GM12878 (cell line): ENCODE measurements at regions not wholly inside any gene's neighbourhood (a gene's known extent, or its start where the extent isn't known, plus 50 kb on each side); places are given as distances from the start of the nearest gene placed in this dataset.

Experiments used
- ATAC-seq: fragments of 200-7000 bp; cut with Tn5 transposase; 3 replicates; pipeline ENCODE4 v1.9.1; 2020; ENCODE audit warnings: mild to moderate bottlenecking, moderate library complexity
- BruUV-seq: library from RNA; stranded (reverse); fragments of 400-500 nt; replicated peaks from 2 replicates; lab custom pipeline; 2021; lab: Mats Ljungman, UMichigan
- CTCF ChIA-PET: fragments of 300-600 bp; sonication (Branson Sonifier 250); formaldehyde crosslinking; extraction: SDS; loops from one replicate; lab custom pipeline; 2021; ENCODE audit warnings: inconsistent platforms; lab: Yijun Ruan, JAX
- POLR2A ChIA-PET: fragments of 350-600 bp; formaldehyde crosslinking; extraction: SDS; loops from one replicate; lab custom pipeline; 2021; ENCODE audit warnings: inconsistent platforms; lab: Charles Lee
- RAD21 ChIA-PET: fragments of 300-600 bp; sonication (Branson Sonifier 250); formaldehyde crosslinking; loops from one replicate; lab custom pipeline; 2023; ENCODE audit warnings: antibody characterized with exemption; ENCODE audit not compliant: unreplicated experiment; lab: Charles Lee
- SMC1A ChIA-PET: fragments of 300-600 bp; sonication (Branson Sonifier 250); formaldehyde crosslinking; loops from one replicate; lab custom pipeline; 2023; ENCODE audit not compliant: unreplicated experiment, uncharacterized antibody; lab: Charles Lee
- DNase-seq: peaks from one replicate; pipeline ENCODE4 v3.0.0-alpha.2; 2011; ENCODE audit warnings: low read depth, low spot score
- FAIRE-seq: peaks from 3 replicates; lab custom pipeline; 2011; peaks lifted over from hg19 to GRCh38; lab: Jason Lieb, UNC
- H2AFZ ChIP-seq: 2 replicates; pipeline ENCODE4 v1.6.0; 2011; ENCODE audit warnings: low read depth, low read length, control low read depth; ENCODE audit not compliant: control insufficient read depth
- H3K27ac ChIP-seq: 2 replicates; pipeline ENCODE4 v1.5.1; 2011; ENCODE audit warnings: control low read depth; ENCODE audit not compliant: control insufficient read depth, insufficient read depth
- H3K27me3 ChIP-seq, 2 experiments: replicated peaks in 1 of 2; 2 replicates each; pipeline versions ENCODE4 v1.6.0 to v1.6.1; 2011; ENCODE audit warnings: low read length in 1 of 2; ENCODE audit not compliant: control insufficient read depth in 2 of 2, insufficient read depth in 2 of 2
- H3K36me3 ChIP-seq, 2 experiments: 2 replicates each; pipeline ENCODE4 v1.5.1; 2011; ENCODE audit warnings: low read length in 1 of 2; ENCODE audit not compliant: control insufficient read depth in 2 of 2, insufficient read depth in 2 of 2
- H3K4me1 ChIP-seq: 2 replicates; pipeline ENCODE4 v1.6.1; 2011; ENCODE audit warnings: mild to moderate bottlenecking, low read length, moderate library complexity, mixed read lengths; ENCODE audit not compliant: control insufficient read depth, insufficient read depth
- H3K4me2 ChIP-seq: 2 replicates; pipeline ENCODE4 v1.6.0; 2011; ENCODE audit warnings: control low read depth; ENCODE audit not compliant: control insufficient read depth, insufficient read depth
- H3K4me3 ChIP-seq: fragments of 200-600 bp; sonication (generic); 2 replicates; pipeline ENCODE4 v1.5.1; 2016
- H3K79me2 ChIP-seq: 2 replicates; pipeline ENCODE4 v1.6.0; 2011; ENCODE audit warnings: low read length; ENCODE audit not compliant: control insufficient read depth, insufficient read depth
- H3K9ac ChIP-seq: 2 replicates; pipeline ENCODE4 v1.8.0; 2011; ENCODE audit warnings: low read length, control low read depth, mixed read lengths; ENCODE audit not compliant: control insufficient read depth, insufficient read depth
- H3K9me3 ChIP-seq: replicated peaks from 3 replicates; pipeline ENCODE4 v1.5.1; 2011; ENCODE audit warnings: mild to moderate bottlenecking, low read length; ENCODE audit not compliant: control insufficient read depth, insufficient read depth
- H4K20me1 ChIP-seq: 2 replicates; pipeline ENCODE4 v1.6.0; 2011; ENCODE audit not compliant: control insufficient read depth, insufficient read depth
- CBX5 ChIP-seq: sonication (generic); IDR thresholded peaks from 2 replicates; pipeline ENCODE4 v1.6.1; 2016; ENCODE audit warnings: low read depth, moderate library complexity, mild to moderate bottlenecking, inconsistent platforms
- EZH2 ChIP-seq: IDR thresholded peaks from 2 replicates; pipeline ENCODE4 v1.6.1; 2012; ENCODE audit warnings: low read depth, mild to moderate bottlenecking, control low read depth, inconsistent platforms, low read length, borderline replicate concordance; ENCODE audit not compliant: control insufficient read depth
- IRF4 ChIP-seq: IDR thresholded peaks from 2 replicates; pipeline ENCODE4 v1.6.1; 2011; ENCODE audit warnings: low read depth, low read length
- KAT2A ChIP-seq: conservative IDR thresholded peaks from 2 replicates; pipeline ENCODE4 v1.6.1; 2011; ENCODE audit warnings: low read depth, low read length; ENCODE audit not compliant: control insufficient read depth
- LARP7 ChIP-seq: fragments of 450-650 bp; IDR thresholded peaks from 2 replicates; pipeline ENCODE4 v1.6.1; 2017; ENCODE audit warnings: mild to moderate bottlenecking
- MEF2A ChIP-seq: IDR thresholded peaks from 2 replicates; pipeline ENCODE4 v1.6.1; 2011; ENCODE audit warnings: low read depth, mild to moderate bottlenecking, low read length, moderate library complexity; ENCODE audit not compliant: insufficient read depth
- NR2F1 ChIP-seq: fragments of 450-650 bp; conservative IDR thresholded peaks from 2 replicates; pipeline ENCODE4 v1.6.1; 2017; ENCODE audit warnings: mild to moderate bottlenecking
- RCOR1 ChIP-seq: conservative IDR thresholded peaks from 2 replicates; pipeline ENCODE4 v1.6.1; 2012; ENCODE audit warnings: low read depth, low read length, improper control_type of control experiment
- RELA ChIP-seq: fragments of 450-650 bp; IDR thresholded peaks from 2 replicates; pipeline ENCODE4 v1.8.0; 2014; ENCODE audit warnings: borderline replicate concordance; ENCODE audit not compliant: partially characterized antibody
- SP1 ChIP-seq: IDR thresholded peaks from one replicate; pipeline ENCODE4 v1.6.1; 2011; ENCODE audit warnings: low read depth, low read length
- STAT1 ChIP-seq: fragments of 450-650 bp; conservative IDR thresholded peaks from 2 replicates; pipeline ENCODE4 v1.6.1; 2014; ENCODE audit warnings: antibody characterized with exemption, mild to moderate bottlenecking
- TBL1XR1 ChIP-seq: IDR thresholded peaks from 2 replicates; pipeline ENCODE4 v1.6.1; 2012; ENCODE audit warnings: low read depth, low read length, improper control_type of control experiment
- WGBS: methylation state at CpG from one replicate; pipeline ENCODE4 v1.1.6; 2016; ENCODE audit warnings: low lambda C conversion rate; ENCODE audit not compliant: insufficient replicate concordance, insufficient coverage; ENCODE audit errors: missing lambda C conversion rate; 5-methylcytosine and 5-hydroxymethylcytosine counted together
- in situ Hi-C: fragments of 300-500 bp; cut with MboI; formaldehyde crosslinking; loops from 9 replicates; pipeline ENCODE4 v1.14.3; 2018; ENCODE audit warnings: mixed read lengths
- intact Hi-C: fragments of 100-400 bp; cut with micrococcal nuclease; formaldehyde crosslinking; loops from one replicate; pipeline ENCODE4 v1.14.2; 2022; ENCODE audit not compliant: unreplicated experiment
- TF ChIP-seq, protein P1 (sequence below): fragments of 450-650 bp; IDR thresholded peaks from 2 replicates; pipeline ENCODE4 v1.6.1; 2016; ENCODE audit warnings: mild to moderate bottlenecking

GRCh38 chr1:219283541-219283940 is 109.9 kb downstream of the LYPLAL1 start:
- TF ChIP-seq STAT1 = no peak
- TF ChIP-seq MEF2A = no peak
- TF ChIP-seq LARP7 = no peak
- no peak for TF ChIP-seq NR2F1
- TF ChIP-seq CBX5 = no peak
- no peak for TF ChIP-seq IRF4
- TF ChIP-seq RELA = no peak
- no peak for TF ChIP-seq RCOR1
- TF ChIP-seq TBL1XR1 = no peak
- TF ChIP-seq, protein P1, sequence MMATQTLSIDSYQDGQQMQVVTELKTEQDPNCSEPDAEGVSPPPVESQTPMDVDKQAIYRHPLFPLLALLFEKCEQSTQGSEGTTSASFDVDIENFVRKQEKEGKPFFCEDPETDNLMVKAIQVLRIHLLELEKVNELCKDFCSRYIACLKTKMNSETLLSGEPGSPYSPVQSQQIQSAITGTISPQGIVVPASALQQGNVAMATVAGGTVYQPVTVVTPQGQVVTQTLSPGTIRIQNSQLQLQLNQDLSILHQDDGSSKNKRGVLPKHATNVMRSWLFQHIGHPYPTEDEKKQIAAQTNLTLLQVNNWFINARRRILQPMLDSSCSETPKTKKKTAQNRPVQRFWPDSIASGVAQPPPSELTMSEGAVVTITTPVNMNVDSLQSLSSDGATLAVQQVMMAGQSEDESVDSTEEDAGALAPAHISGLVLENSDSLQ = no peak
- POLR2A ChIA-PET = no interaction called here
- Histone ChIP-seq H2AFZ (no peak overlapping the region), H3K27ac (no peak overlapping the region), H4K20me1 (no peaks in the 10 kb centered on the region), H3K9me3 (no peaks in the 10 kb centered on the region), H3K4me2 (no peak overlapping the region), H3K4me3 (no peak overlapping the region), H3K79me2 (no peaks in the 10 kb centered on the region), H3K4me1 (no peaks in the 10 kb centered on the region), H3K9ac (no peak overlapping the region), H3K36me3 (no peaks in the 10 kb centered on the region), H3K27me3 (no peaks in the 10 kb centered on the region)
- RAD21 ChIA-PET = no interaction called here
- no peak for DNase-seq
- in situ Hi-C loops = no loop called here
- CTCF ChIA-PET = no interaction called here
- BruUV-seq = no TSS peak
- no peak for ATAC-seq
- intact Hi-C loops = no loop called here
- SMC1A ChIA-PET = no interaction called here
- FAIRE-seq = no peak

GRCh38 chr1:219281831-219282230 is 108.2 kb downstream of the LYPLAL1 start:
- CTCF ChIA-PET = no interaction called here
- Histone ChIP-seq H4K20me1 (no peaks in the 10 kb centered on the region), H3K36me3 (no peaks in the 10 kb centered on the region), H3K9ac (no peak overlapping the region), H3K4me2 (no peak overlapping the region), H3K27me3 (no peaks in the 10 kb centered on the region), H2AFZ (no peak overlapping the region), H3K4me1 (no peaks in the 10 kb centered on the region), H3K27ac (no peak overlapping the region), H3K79me2 (no peaks in the 10 kb centered on the region), H3K9me3 (no peaks in the 10 kb centered on the region), H3K4me3 (no peak overlapping the region)
- DNase-seq = no peak
- SMC1A ChIA-PET = no interaction called here
- no TSS peak for BruUV-seq
- no peak for FAIRE-seq
- intact Hi-C loops = no loop called here
- 62% methylated on average over 2 of the region's 2 CpGs for WGBS
- TF ChIP-seq SP1 = no peak
- TF ChIP-seq KAT2A = no peak
- no peak for TF ChIP-seq EZH2
- POLR2A ChIA-PET = no interaction called here
- RAD21 ChIA-PET = no interaction called here
- in situ Hi-C loops = no loop called here
- no peak for ATAC-seq
